ENCODE measurements at regions not wholly inside any gene's neighbourhood (a gene's known extent, or its start where the extent isn't known, plus 50 kb on each side); places are given as distances from the start of the nearest gene placed in this dataset.

DNA sequence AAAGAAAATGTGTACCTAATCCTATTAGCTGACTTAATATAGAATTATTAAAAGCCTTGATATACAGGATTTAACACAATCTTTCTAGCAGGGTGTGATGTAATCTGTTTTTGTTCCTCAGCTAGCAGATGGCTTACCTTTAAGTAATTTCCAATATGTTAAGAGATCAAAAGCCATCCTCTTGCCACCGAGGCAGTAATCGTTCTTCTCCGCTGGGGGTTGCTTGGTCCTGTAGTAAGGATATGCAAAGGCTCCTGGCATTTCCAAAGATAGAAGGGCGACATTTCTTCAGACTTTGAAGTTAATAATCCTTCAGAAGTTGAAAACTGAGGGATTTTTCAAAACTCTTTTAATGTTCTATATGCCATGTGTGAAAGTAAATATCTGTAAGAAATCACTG, 156.4 kb downstream of the FZD1 start:
- no peak for DNase-seq (ENCODE audit: low spot score)
- TF ChIP-seq, protein P1, sequence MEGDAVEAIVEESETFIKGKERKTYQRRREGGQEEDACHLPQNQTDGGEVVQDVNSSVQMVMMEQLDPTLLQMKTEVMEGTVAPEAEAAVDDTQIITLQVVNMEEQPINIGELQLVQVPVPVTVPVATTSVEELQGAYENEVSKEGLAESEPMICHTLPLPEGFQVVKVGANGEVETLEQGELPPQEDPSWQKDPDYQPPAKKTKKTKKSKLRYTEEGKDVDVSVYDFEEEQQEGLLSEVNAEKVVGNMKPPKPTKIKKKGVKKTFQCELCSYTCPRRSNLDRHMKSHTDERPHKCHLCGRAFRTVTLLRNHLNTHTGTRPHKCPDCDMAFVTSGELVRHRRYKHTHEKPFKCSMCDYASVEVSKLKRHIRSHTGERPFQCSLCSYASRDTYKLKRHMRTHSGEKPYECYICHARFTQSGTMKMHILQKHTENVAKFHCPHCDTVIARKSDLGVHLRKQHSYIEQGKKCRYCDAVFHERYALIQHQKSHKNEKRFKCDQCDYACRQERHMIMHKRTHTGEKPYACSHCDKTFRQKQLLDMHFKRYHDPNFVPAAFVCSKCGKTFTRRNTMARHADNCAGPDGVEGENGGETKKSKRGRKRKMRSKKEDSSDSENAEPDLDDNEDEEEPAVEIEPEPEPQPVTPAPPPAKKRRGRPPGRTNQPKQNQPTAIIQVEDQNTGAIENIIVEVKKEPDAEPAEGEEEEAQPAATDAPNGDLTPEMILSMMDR (IDR thresholded peaks at IDR 0.05; ENCODE audit: extremely low read depth, insufficient read depth, missing control alignments): no peak
- in situ Hi-C loops (cut with MboI; ENCODE audit: low pct_unique_long_range_greater_than_20kb, low sequenced_read_pairs, unreplicated experiment): no loop called here

- TF ChIP-seq, protein P1 (IDR thresholded peaks at IDR 0.05; ENCODE audit: extremely low read depth, insufficient read depth, missing control alignments): no peak
- no peak for DNase-seq (ENCODE audit: low spot score)
- in situ Hi-C loops (cut with MboI; ENCODE audit: low pct_unique_long_range_greater_than_20kb, low sequenced_read_pairs, unreplicated experiment): no loop called here
Observed at GRCh38 chr7:91421018-91421417, 156.8 kb downstream of the FZD1 start.

DNA sequence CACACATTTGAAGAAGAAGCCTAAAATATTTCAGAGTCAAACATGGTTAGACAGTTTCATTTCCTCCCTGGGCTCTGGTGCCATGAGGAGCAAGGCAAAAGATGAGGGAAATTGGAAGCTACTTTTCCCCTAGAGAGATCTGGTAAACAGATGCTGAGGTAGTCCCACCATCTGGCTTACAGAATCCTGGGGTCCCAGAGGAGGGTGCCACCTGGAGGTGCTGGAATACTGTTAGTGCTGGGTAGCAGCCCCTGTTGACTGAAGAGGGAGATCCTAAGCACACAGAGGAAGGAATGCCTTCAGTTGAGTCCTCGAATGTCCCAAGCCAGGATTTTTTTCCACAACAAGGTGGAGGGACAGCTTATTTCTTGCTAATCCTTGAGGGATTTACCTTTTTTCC, 160.1 kb downstream of the FZD1 start:
- in situ Hi-C loops (cut with MboI; ENCODE audit: low pct_unique_long_range_greater_than_20kb, low sequenced_read_pairs, unreplicated experiment): no loop called here
- no peak for DNase-seq (ENCODE audit: low spot score)
- TF ChIP-seq, protein P1 (IDR thresholded peaks at IDR 0.05; ENCODE audit: extremely low read depth, insufficient read depth, missing control alignments): no peak

- in situ Hi-C loops (cut with MboI; ENCODE audit: low pct_unique_long_range_greater_than_20kb, low sequenced_read_pairs, unreplicated experiment): no loop called here
- TF ChIP-seq, protein P1 (IDR thresholded peaks at IDR 0.05; ENCODE audit: extremely low read depth, insufficient read depth, missing control alignments): no peak
- no peak for DNase-seq (ENCODE audit: low spot score)
Observed at GRCh38 chr7:91425149-91425548, 160.9 kb downstream of the FZD1 start.

- TF ChIP-seq, protein P1 (IDR thresholded peaks at IDR 0.05; ENCODE audit: extremely low read depth, insufficient read depth, missing control alignments): no peak
- no peak for DNase-seq (ENCODE audit: low spot score)
- in situ Hi-C loops (cut with MboI; ENCODE audit: low pct_unique_long_range_greater_than_20kb, low sequenced_read_pairs, unreplicated experiment): no loop called here
Observed at GRCh38 chr7:91427051-91427450, 162.8 kb downstream of the FZD1 start.

GRCh38 chr7:91431601-91432000, 167.4 kb downstream of the FZD1 start:
- DNase-seq (ENCODE audit: low spot score): no peak
- TF ChIP-seq, protein P1 (IDR thresholded peaks at IDR 0.05; ENCODE audit: extremely low read depth, insufficient read depth, missing control alignments): no peak
- in situ Hi-C loops (cut with MboI; ENCODE audit: low pct_unique_long_range_greater_than_20kb, low sequenced_read_pairs, unreplicated experiment): no loop called here

DNA sequence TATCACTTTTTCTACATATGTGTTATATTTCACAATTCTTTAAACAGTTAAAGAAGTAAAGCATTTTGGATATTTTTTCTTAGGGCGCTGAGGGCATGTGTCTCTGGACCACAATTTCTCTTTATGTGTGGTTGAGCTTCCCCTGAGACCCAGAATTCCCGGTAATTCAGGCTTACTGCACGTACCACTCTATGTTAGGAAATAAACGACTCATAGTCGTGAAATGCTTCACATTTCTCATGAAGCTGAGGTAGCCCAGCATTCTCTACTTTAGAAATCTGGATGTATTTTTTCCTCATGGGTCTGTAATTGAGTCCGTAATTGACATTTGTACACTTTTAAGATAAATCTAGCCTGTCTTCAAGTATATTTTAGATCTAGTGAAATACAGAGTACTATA, 170.6 kb downstream of the FZD1 start:
- TF ChIP-seq, protein P1 (IDR thresholded peaks at IDR 0.05; ENCODE audit: extremely low read depth, insufficient read depth, missing control alignments): no peak
- in situ Hi-C loops (cut with MboI; ENCODE audit: low pct_unique_long_range_greater_than_20kb, low sequenced_read_pairs, unreplicated experiment): no loop called here
- DNase-seq (ENCODE audit: low spot score): no peak
